HepG2 (cell line): ENCODE measurements at regions not wholly inside any gene's neighbourhood (a gene's known extent, or its start where the extent isn't known, plus 50 kb on each side); places are given as distances from the start of the nearest gene placed in this dataset.

Experiments
- AGO1 ChIP-seq: fragments of 200-400 bp; formaldehyde crosslinking; IDR thresholded peaks from 2 replicates; pipeline ENCODE4 v1.6.1; 2017; ENCODE audit warnings: mild to moderate bottlenecking, low read depth, low read length, moderate library complexity; ENCODE audit not compliant: poor library complexity, severe bottlenecking
- ARNT ChIP-seq: fragments of 450-650 bp; IDR thresholded peaks from 2 replicates; pipeline ENCODE4 v1.6.1; 2017
- JDP2 ChIP-seq: sonication (generic); formaldehyde crosslinking; IDR thresholded peaks from 2 replicates; pipeline ENCODE4 v1.8.1; 2022; ENCODE audit warnings: missing genetic modification reagents, borderline replicate concordance
- KDM2A ChIP-seq: sonication (generic); formaldehyde crosslinking; IDR thresholded peaks from 2 replicates; pipeline ENCODE4 v1.4.0; 2020; ENCODE audit warnings: low read depth, missing genetic modification reagents, borderline replicate concordance
- MTF2 ChIP-seq: sonication (generic); formaldehyde crosslinking; IDR thresholded peaks from 2 replicates; pipeline ENCODE4 v1.5.0; 2020; ENCODE audit warnings: missing genetic modification reagents, borderline replicate concordance
- MYC ChIP-seq: sonication (generic); formaldehyde crosslinking; IDR thresholded peaks from 2 replicates; pipeline ENCODE4 v1.9.0; 2021; ENCODE audit warnings: missing genetic modification reagents, borderline replicate concordance
- NR1H2 ChIP-seq: sonication (generic); formaldehyde crosslinking; IDR thresholded peaks from 2 replicates; pipeline ENCODE4 v1.8.1; 2022; ENCODE audit warnings: low read depth, missing genetic modification reagents, borderline replicate concordance
- PITX1 ChIP-seq: sonication (generic); formaldehyde crosslinking; IDR thresholded peaks from 2 replicates; pipeline ENCODE4 v1.5.1; 2020; ENCODE audit warnings: mild to moderate bottlenecking, missing genetic modification reagents
- RBAK ChIP-seq: sonication (generic); formaldehyde crosslinking; IDR thresholded peaks from 2 replicates; pipeline ENCODE4 v1.5.1; 2020; ENCODE audit warnings: mild to moderate bottlenecking, missing genetic modification reagents
- RNF2 ChIP-seq: fragments of 450-650 bp; conservative IDR thresholded peaks from 2 replicates; pipeline ENCODE4 v1.6.1; 2016; ENCODE audit warnings: low read depth
- WIZ ChIP-seq: sonication (generic); formaldehyde crosslinking; IDR thresholded peaks from 2 replicates; pipeline ENCODE4 v1.5.1; 2020; ENCODE audit warnings: mild to moderate bottlenecking, missing genetic modification reagents
- YEATS4 ChIP-seq: sonication (generic); formaldehyde crosslinking; IDR thresholded peaks from 2 replicates; pipeline ENCODE4 v1.4.0; 2020; ENCODE audit warnings: missing genetic modification reagents, borderline replicate concordance
- ZBTB3 ChIP-seq: sonication (generic); formaldehyde crosslinking; IDR thresholded peaks from 2 replicates; pipeline ENCODE4 v1.4.0; 2020; ENCODE audit warnings: low read depth, mild to moderate bottlenecking, moderate library complexity, missing genetic modification reagents, borderline replicate concordance
- ZKSCAN5 ChIP-seq: sonication (generic); formaldehyde crosslinking; IDR thresholded peaks from 2 replicates; pipeline ENCODE4 v1.5.1; 2020; ENCODE audit warnings: mild to moderate bottlenecking, missing genetic modification reagents
- ZMAT3 ChIP-seq: sonication (generic); formaldehyde crosslinking; conservative IDR thresholded peaks from 2 replicates; pipeline ENCODE4 v1.7.0; 2021; ENCODE audit warnings: missing genetic modification reagents
- ZNF329 ChIP-seq: sonication (generic); formaldehyde crosslinking; IDR thresholded peaks from 2 replicates; pipeline ENCODE4 v1.9.0; 2021; ENCODE audit warnings: low read depth, mild to moderate bottlenecking, missing genetic modification reagents
- ZNF33A ChIP-seq: sonication (generic); formaldehyde crosslinking; IDR thresholded peaks from 2 replicates; pipeline ENCODE4 v1.5.1; 2020; ENCODE audit warnings: missing genetic modification reagents, mild to moderate bottlenecking, moderate library complexity, borderline replicate concordance
- ZNF468 ChIP-seq: sonication (generic); formaldehyde crosslinking; IDR thresholded peaks from 2 replicates; pipeline ENCODE4 v1.8.0; 2022; ENCODE audit warnings: mild to moderate bottlenecking, moderate library complexity, missing genetic modification reagents
- ZNF558 ChIP-seq: sonication (generic); formaldehyde crosslinking; IDR thresholded peaks from 2 replicates; pipeline ENCODE4 v1.9.0; 2022; ENCODE audit warnings: mild to moderate bottlenecking, missing genetic modification reagents, borderline replicate concordance
- ZNF598 ChIP-seq: sonication (generic); formaldehyde crosslinking; IDR thresholded peaks from 2 replicates; pipeline ENCODE4 v1.5.1; 2020; ENCODE audit warnings: mild to moderate bottlenecking, missing genetic modification reagents, borderline replicate concordance
- ZNF652 ChIP-seq: IDR thresholded peaks from 2 replicates; pipeline ENCODE4 v1.6.1; 2016; ENCODE audit warnings: low read depth, borderline replicate concordance
- ZSCAN29 ChIP-seq: sonication (generic); formaldehyde crosslinking; conservative IDR thresholded peaks from 2 replicates; pipeline ENCODE4 v1.4.0; 2020; ENCODE audit warnings: mild to moderate bottlenecking, missing genetic modification reagents
- TF ChIP-seq, protein P1 (sequence below): sonication (generic); formaldehyde crosslinking; IDR thresholded peaks from 2 replicates; pipeline ENCODE4 v1.4.0; 2020; ENCODE audit warnings: missing genetic modification reagents
- TF ChIP-seq, protein P2 (sequence below): sonication (generic); formaldehyde crosslinking; IDR thresholded peaks from 2 replicates; pipeline ENCODE4 v1.5.0; 2020; ENCODE audit warnings: missing genetic modification reagents
- TF ChIP-seq, protein P3 (sequence below): sonication (generic); formaldehyde crosslinking; IDR thresholded peaks from 2 replicates; pipeline ENCODE4 v1.8.0; 2022; ENCODE audit warnings: missing genetic modification reagents, mild to moderate bottlenecking, moderate library complexity, borderline replicate concordance

DNA sequence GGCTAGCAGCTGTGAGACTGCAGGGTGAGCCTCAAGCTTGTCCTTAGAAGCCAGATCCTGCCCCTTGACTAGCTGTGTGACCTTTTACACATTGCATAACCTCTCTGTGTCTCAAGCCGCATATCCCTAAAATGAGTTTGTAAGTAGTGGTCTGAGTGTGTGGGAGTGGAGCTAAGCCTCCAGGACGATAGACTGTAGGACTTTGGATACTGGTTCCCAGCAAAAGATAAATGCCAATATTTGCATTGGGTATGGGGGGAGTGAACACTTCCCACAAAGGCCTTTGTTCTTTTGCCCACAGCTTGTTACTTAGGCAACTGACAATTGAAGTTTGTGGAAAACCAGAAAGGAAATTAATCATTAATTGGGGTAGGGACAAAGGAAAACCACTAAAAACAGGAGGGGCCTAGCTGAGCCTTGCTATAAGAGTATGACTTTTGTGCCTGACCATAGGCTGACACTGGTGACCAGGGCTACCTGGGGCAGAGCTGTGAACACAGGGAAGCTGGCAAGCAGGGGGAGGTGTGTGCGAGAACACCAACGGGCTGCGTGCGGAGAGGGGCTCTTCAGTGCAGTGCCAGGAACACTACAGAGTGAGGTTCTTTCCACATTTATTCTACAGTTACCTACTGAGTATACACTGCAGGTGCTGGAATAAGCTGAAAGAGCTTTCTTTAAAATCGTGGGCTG is 102.4 kb upstream of the ETV3 start (continued):
- TF ChIP-seq ZNF468 (CRISPR knock-in tag) = no peak
- TF ChIP-seq ARNT = no peak
- TF ChIP-seq ZMAT3 (CRISPR knock-in tag) = peak; percentile 58; the same call in 1 of the 2 replicates
- TF ChIP-seq, protein P1, sequence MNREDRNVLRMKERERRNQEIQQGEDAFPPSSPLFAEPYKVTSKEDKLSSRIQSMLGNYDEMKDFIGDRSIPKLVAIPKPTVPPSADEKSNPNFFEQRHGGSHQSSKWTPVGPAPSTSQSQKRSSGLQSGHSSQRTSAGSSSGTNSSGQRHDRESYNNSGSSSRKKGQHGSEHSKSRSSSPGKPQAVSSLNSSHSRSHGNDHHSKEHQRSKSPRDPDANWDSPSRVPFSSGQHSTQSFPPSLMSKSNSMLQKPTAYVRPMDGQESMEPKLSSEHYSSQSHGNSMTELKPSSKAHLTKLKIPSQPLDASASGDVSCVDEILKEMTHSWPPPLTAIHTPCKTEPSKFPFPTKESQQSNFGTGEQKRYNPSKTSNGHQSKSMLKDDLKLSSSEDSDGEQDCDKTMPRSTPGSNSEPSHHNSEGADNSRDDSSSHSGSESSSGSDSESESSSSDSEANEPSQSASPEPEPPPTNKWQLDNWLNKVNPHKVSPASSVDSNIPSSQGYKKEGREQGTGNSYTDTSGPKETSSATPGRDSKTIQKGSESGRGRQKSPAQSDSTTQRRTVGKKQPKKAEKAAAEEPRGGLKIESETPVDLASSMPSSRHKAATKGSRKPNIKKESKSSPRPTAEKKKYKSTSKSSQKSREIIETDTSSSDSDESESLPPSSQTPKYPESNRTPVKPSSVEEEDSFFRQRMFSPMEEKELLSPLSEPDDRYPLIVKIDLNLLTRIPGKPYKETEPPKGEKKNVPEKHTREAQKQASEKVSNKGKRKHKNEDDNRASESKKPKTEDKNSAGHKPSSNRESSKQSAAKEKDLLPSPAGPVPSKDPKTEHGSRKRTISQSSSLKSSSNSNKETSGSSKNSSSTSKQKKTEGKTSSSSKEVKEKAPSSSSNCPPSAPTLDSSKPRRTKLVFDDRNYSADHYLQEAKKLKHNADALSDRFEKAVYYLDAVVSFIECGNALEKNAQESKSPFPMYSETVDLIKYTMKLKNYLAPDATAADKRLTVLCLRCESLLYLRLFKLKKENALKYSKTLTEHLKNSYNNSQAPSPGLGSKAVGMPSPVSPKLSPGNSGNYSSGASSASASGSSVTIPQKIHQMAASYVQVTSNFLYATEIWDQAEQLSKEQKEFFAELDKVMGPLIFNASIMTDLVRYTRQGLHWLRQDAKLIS (CRISPR knock-in tag) = no peak
- no peak for TF ChIP-seq ZNF329 (CRISPR knock-in tag)
- peak; percentile 11; the same call in 1 of the 2 replicates for TF ChIP-seq ZNF652 (CRISPR knock-in tag)
- TF ChIP-seq WIZ (CRISPR knock-in tag) = no peak
- TF ChIP-seq JDP2 = no peak; the same call in 1 of the 2 replicates
- TF ChIP-seq MYC (CRISPR knock-in tag) = peak; percentile 18; the same call in 1 of the 2 replicates
- TF ChIP-seq KDM2A (CRISPR knock-in tag) = peak; percentile 52
- no peak for TF ChIP-seq ZNF33A (CRISPR knock-in tag)
- no peak for TF ChIP-seq RNF2
- TF ChIP-seq ZBTB3 (CRISPR knock-in tag) = peak; percentile 41; the same call in 1 of the 2 replicates
- no peak for TF ChIP-seq YEATS4 (CRISPR knock-in tag)
- TF ChIP-seq, protein P2, sequence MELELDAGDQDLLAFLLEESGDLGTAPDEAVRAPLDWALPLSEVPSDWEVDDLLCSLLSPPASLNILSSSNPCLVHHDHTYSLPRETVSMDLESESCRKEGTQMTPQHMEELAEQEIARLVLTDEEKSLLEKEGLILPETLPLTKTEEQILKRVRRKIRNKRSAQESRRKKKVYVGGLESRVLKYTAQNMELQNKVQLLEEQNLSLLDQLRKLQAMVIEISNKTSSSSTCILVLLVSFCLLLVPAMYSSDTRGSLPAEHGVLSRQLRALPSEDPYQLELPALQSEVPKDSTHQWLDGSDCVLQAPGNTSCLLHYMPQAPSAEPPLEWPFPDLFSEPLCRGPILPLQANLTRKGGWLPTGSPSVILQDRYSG (CRISPR knock-in tag) = no peak
- no peak for TF ChIP-seq ZNF598
- no peak for TF ChIP-seq ZNF558 (CRISPR knock-in tag)
- TF ChIP-seq ZKSCAN5 (CRISPR knock-in tag) = no peak
- TF ChIP-seq AGO1 = no peak
- TF ChIP-seq NR1H2 (CRISPR knock-in tag) = no peak
- no peak for TF ChIP-seq MTF2 (CRISPR knock-in tag)
- TF ChIP-seq PITX1 (CRISPR knock-in tag) = peak; percentile 95
- TF ChIP-seq RBAK (CRISPR knock-in tag) = no peak
- no peak; the same call in 1 of the 2 replicates for TF ChIP-seq ZSCAN29 (CRISPR knock-in tag)
- TF ChIP-seq, protein P3, sequence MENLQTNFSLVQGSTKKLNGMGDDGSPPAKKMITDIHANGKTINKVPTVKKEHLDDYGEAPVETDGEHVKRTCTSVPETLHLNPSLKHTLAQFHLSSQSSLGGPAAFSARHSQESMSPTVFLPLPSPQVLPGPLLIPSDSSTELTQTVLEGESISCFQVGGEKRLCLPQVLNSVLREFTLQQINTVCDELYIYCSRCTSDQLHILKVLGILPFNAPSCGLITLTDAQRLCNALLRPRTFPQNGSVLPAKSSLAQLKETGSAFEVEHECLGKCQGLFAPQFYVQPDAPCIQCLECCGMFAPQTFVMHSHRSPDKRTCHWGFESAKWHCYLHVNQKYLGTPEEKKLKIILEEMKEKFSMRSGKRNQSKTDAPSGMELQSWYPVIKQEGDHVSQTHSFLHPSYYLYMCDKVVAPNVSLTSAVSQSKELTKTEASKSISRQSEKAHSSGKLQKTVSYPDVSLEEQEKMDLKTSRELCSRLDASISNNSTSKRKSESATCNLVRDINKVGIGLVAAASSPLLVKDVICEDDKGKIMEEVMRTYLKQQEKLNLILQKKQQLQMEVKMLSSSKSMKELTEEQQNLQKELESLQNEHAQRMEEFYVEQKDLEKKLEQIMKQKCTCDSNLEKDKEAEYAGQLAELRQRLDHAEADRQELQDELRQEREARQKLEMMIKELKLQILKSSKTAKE (CRISPR knock-in tag) = peak; percentile 75; the same call in 1 of the 2 replicates
